ENCODE measurements at regions not wholly inside any gene's neighbourhood (a gene's known extent, or its start where the extent isn't known, plus 50 kb on each side); places are given as distances from the start of the nearest gene placed in this dataset.

DNA sequence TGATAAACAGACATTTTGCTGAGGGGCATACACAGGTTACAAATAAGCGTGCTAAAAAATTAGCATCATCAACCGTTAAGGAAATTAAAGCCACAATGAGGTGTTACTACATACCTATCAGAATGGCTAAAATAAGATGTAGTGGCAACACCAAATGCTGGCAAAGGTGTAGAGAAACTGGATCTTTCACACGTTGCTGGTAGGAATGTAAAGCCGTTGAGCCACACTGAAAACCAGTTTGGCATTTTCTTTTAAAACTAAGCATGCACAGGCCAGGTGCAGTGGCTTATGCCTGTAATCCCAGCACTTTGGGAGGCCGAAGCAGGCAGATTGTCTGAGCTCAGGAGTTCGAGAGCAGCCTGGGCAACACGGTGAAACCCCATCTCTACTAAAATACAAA lies 67.0 kb upstream of the SYK start:
- Histone ChIP-seq H3K9me2 (no peaks in the 10 kb centered on the region), H3K9me3 (no peaks in the 10 kb centered on the region), H3K27me3 (ENCODE audit: insufficient read depth) (no peaks in the 10 kb centered on the region), H3K4me2 (no peak overlapping the region), H3F3A (replicated peaks; ENCODE audit: insufficient read depth) (no peaks in the 10 kb centered on the region), H3K9ac (no peak overlapping the region), H4K20me1 (ENCODE audit: insufficient read depth) (no peaks in the 10 kb centered on the region), H3K4me1 (ENCODE audit: control insufficient read depth in 1 of 2, insufficient read depth in 2 of 2, low read depth in 1 of 2, low read length in 1 of 2) (no peaks in the 10 kb centered on the region), H2AFZ (ENCODE audit: low read depth) (no peak overlapping the region), H3K36me3 (replicated peaks in 1 of 2; ENCODE audit: control insufficient read depth in 1 of 2, insufficient read depth in 2 of 2, low read length in 1 of 2) (no peaks in the 10 kb centered on the region), H3K79me2 (ENCODE audit: insufficient read depth) (no peaks in the 10 kb centered on the region), H3K27ac (ENCODE audit: low read depth in 2 of 2, low read length in 1 of 2) (no peak overlapping the region), H3K4me3 (ENCODE audit: low read depth in 2 of 2, low read length in 1 of 2) (no peak overlapping the region)
- DNase-seq = no peak
- CTCF ChIA-PET = interaction anchor here (0.9 kb wide), 1 partner anchor 13 kb away, joined by 3 read pairs; no protein-coding TSS in a partner anchor
- WGBS (ENCODE audit: low lambda C conversion rate) = 24% methylated on average over 7 of the region's 7 CpGs
- POLR2A ChIA-PET = no interaction called here
- no peak for TF ChIP-seq FOXM1 (IDR thresholded peaks at IDR 0.05; ENCODE audit: low read depth)
- no peak for TF ChIP-seq FOXJ3 (CRISPR knock-in tag; IDR thresholded peaks at IDR 0.05)
- TF ChIP-seq ELF1 (IDR thresholded peaks at IDR 0.05) = no peak
- no peak for TF ChIP-seq SIN3A (IDR thresholded peaks at IDR 0.05; ENCODE audit: borderline replicate concordance, low read depth, low read length)
- TF ChIP-seq YY1 (IDR thresholded peaks at IDR 0.05; ENCODE audit: low read depth) = no peak
- TF ChIP-seq, protein P1, sequence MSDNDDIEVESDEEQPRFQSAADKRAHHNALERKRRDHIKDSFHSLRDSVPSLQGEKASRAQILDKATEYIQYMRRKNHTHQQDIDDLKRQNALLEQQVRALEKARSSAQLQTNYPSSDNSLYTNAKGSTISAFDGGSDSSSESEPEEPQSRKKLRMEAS (IDR thresholded peaks at IDR 0.05; ENCODE audit: low read depth) = no peak
- no peak for TF ChIP-seq NFIC (IDR thresholded peaks at IDR 0.05; ENCODE audit: borderline replicate concordance)
- TF ChIP-seq JUND (IDR thresholded peaks at IDR 0.05) = no peak
- TF ChIP-seq, protein P2, sequence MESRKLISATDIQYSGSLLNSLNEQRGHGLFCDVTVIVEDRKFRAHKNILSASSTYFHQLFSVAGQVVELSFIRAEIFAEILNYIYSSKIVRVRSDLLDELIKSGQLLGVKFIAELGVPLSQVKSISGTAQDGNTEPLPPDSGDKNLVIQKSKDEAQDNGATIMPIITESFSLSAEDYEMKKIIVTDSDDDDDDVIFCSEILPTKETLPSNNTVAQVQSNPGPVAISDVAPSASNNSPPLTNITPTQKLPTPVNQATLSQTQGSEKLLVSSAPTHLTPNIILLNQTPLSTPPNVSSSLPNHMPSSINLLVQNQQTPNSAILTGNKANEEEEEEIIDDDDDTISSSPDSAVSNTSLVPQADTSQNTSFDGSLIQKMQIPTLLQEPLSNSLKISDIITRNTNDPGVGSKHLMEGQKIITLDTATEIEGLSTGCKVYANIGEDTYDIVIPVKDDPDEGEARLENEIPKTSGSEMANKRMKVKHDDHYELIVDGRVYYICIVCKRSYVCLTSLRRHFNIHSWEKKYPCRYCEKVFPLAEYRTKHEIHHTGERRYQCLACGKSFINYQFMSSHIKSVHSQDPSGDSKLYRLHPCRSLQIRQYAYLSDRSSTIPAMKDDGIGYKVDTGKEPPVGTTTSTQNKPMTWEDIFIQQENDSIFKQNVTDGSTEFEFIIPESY (IDR thresholded peaks at IDR 0.05; ENCODE audit: borderline replicate concordance, low read depth) = no peak
- TF ChIP-seq, protein P3, sequence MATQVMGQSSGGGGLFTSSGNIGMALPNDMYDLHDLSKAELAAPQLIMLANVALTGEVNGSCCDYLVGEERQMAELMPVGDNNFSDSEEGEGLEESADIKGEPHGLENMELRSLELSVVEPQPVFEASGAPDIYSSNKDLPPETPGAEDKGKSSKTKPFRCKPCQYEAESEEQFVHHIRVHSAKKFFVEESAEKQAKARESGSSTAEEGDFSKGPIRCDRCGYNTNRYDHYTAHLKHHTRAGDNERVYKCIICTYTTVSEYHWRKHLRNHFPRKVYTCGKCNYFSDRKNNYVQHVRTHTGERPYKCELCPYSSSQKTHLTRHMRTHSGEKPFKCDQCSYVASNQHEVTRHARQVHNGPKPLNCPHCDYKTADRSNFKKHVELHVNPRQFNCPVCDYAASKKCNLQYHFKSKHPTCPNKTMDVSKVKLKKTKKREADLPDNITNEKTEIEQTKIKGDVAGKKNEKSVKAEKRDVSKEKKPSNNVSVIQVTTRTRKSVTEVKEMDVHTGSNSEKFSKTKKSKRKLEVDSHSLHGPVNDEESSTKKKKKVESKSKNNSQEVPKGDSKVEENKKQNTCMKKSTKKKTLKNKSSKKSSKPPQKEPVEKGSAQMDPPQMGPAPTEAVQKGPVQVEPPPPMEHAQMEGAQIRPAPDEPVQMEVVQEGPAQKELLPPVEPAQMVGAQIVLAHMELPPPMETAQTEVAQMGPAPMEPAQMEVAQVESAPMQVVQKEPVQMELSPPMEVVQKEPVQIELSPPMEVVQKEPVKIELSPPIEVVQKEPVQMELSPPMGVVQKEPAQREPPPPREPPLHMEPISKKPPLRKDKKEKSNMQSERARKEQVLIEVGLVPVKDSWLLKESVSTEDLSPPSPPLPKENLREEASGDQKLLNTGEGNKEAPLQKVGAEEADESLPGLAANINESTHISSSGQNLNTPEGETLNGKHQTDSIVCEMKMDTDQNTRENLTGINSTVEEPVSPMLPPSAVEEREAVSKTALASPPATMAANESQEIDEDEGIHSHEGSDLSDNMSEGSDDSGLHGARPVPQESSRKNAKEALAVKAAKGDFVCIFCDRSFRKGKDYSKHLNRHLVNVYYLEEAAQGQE (IDR thresholded peaks at IDR 0.05; ENCODE audit: low read depth, low read length) = no peak
- TF ChIP-seq FOSL2 (IDR thresholded peaks at IDR 0.05; ENCODE audit: borderline replicate concordance, low read depth) = no peak

DNA sequence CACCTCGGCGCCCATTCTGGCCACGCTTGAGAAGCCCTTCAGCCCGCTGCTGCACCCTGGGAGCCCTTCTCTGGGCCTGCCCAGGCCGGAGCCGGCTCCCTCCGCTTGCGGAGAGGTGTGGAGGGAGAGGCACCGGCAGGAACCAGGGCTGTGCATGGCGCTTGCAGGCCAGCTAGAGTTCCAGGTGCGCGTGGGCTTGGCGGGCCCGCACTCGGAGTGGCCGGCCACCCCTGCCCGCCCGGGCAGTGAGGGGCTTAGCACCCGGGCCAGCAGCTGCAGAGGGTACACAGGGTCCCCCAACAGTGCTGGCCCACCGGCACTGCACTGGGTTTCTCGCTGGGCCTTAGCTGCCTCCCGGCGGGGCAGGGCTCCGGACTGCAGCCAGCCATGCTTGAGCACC lies 72.3 kb upstream of the SYK start:
- Histone ChIP-seq H2AFZ (ENCODE audit: low read depth) (no peak overlapping the region), H3K79me2 (ENCODE audit: insufficient read depth) (no peaks in the 10 kb centered on the region), H3K9me2 (no peaks in the 10 kb centered on the region), H3K9me3 (no peaks in the 10 kb centered on the region), H3K9ac (no peak overlapping the region), H3K27ac (ENCODE audit: low read depth in 2 of 2, low read length in 1 of 2) (no peak overlapping the region), H3F3A (replicated peaks; ENCODE audit: insufficient read depth) (no peaks in the 10 kb centered on the region), H3K27me3 (ENCODE audit: insufficient read depth) (no peaks in the 10 kb centered on the region), H3K4me2 (no peak overlapping the region), H3K4me3 (ENCODE audit: low read depth in 2 of 2, low read length in 1 of 2) (no peak overlapping the region), H4K20me1 (ENCODE audit: insufficient read depth) (no peaks in the 10 kb centered on the region), H3K4me1 (ENCODE audit: control insufficient read depth in 1 of 2, insufficient read depth in 2 of 2, low read depth in 1 of 2, low read length in 1 of 2) (no peaks in the 10 kb centered on the region), H3K36me3 (replicated peaks in 1 of 2; ENCODE audit: control insufficient read depth in 1 of 2, insufficient read depth in 2 of 2, low read length in 1 of 2) (no peaks in the 10 kb centered on the region)
- WGBS (ENCODE audit: low lambda C conversion rate) = 41% methylated on average over 6 of the region's 24 CpGs
- CTCF ChIA-PET = interaction anchor here (1.0 kb wide), 1 partner anchor 141 kb away, joined by 3 read pairs; no protein-coding TSS in a partner anchor
- TF ChIP-seq YY1 (IDR thresholded peaks at IDR 0.05; ENCODE audit: low read depth) (no peak), CHD2 (IDR thresholded peaks at IDR 0.05; ENCODE audit: low read length, partially characterized antibody) (no peak), FOXJ3 (CRISPR knock-in tag; IDR thresholded peaks at IDR 0.05) (no peak), SIN3A (IDR thresholded peaks at IDR 0.05; ENCODE audit: borderline replicate concordance, low read depth, low read length) (no peak), TEAD4 (IDR thresholded peaks at IDR 0.05; ENCODE audit: borderline replicate concordance, insufficient read depth) (no peak), MEF2A (IDR thresholded peaks at IDR 0.05; ENCODE audit: borderline replicate concordance, low read depth) (no peak)
- TF ChIP-seq, protein P1 (IDR thresholded peaks at IDR 0.05; ENCODE audit: low read depth) = no peak
- POLR2A ChIA-PET = no interaction called here
- no peak for DNase-seq
